ENCODE measurements at regions not wholly inside any gene's neighbourhood (a gene's known extent, or its start where the extent isn't known, plus 50 kb on each side); places are given as distances from the start of the nearest gene placed in this dataset.

DNA sequence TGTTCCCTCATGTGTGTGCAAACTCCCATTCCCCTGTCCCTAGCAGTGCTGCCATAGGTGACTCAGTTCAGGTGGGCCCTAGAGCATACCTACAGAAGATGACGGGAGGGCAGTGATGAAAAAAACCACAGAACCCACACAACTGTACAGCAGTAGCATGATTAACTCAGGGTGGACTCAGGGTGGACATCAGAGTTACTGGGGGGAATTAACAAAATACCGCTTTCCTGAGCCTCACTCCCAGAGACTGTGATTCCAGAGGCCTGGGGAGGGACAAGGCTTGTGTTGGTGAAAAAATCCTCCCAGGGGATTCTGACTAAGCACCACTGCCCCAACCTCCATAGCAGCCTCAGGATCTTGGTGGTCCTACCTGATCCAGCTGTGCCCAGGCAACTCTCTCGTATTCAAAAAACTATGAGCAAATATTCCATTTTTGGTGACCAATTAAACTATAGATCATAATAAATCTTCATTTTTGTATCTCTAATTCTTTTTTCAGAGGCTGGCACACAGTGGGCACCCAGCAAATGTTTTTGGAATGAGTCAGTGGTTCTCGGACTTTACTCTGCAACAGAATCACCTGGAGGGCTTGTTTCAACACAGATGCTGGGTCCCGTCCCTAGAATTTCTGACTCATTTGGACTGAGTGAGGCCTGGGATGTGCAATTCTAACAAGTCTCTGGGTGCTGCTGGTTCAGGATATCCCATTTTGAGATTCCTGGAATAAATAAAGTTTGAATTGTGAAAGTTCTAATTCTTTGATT, 84.1 kb upstream of the NABP1 start:
- TF ChIP-seq, protein P1, sequence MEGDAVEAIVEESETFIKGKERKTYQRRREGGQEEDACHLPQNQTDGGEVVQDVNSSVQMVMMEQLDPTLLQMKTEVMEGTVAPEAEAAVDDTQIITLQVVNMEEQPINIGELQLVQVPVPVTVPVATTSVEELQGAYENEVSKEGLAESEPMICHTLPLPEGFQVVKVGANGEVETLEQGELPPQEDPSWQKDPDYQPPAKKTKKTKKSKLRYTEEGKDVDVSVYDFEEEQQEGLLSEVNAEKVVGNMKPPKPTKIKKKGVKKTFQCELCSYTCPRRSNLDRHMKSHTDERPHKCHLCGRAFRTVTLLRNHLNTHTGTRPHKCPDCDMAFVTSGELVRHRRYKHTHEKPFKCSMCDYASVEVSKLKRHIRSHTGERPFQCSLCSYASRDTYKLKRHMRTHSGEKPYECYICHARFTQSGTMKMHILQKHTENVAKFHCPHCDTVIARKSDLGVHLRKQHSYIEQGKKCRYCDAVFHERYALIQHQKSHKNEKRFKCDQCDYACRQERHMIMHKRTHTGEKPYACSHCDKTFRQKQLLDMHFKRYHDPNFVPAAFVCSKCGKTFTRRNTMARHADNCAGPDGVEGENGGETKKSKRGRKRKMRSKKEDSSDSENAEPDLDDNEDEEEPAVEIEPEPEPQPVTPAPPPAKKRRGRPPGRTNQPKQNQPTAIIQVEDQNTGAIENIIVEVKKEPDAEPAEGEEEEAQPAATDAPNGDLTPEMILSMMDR (IDR thresholded peaks at IDR 0.05; ENCODE audit: low read depth, low read length, missing control alignments): no peak
- no peak overlapping the region for H3K4me3 ChIP-seq (replicated peaks; ENCODE audit: low read depth, low read length)
- DNase-seq (ENCODE audit: extremely low read depth, low read depth): no peak

DNA sequence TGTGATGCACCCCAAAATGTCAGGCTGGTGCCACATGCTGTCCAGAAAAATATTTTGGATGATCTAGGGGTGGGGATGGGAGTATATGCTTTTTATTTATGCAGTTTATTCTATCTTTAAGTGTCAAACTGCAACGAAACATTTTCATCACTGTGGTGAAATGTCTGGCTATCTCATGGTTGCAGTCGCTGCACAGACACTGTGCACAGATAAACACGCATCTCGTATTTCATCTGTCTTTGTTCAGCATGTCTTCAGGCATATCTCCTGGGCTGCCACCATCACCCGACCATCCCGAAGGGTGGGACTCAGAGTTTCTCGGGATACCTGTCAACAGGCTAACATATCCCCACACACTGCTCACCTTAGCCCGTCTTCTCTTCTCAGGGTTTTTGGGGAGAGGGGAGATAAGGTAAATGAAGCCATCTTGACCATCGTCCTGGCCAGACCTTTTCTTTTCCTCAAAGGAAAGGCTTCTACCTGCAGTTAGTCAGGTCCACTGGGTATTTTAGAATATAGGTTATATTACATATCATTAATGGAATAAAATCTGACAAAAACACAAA, 80.7 kb upstream of the NABP1 start:
- H3K4me3 ChIP-seq (replicated peaks; ENCODE audit: low read depth, low read length): no peak overlapping the region
- DNase-seq (ENCODE audit: extremely low read depth, low read depth): no peak
- TF ChIP-seq, protein P1 (IDR thresholded peaks at IDR 0.05; ENCODE audit: low read depth, low read length, missing control alignments): no peak

GRCh38 chr2:191598296-191598695, 79.6 kb upstream of the NABP1 start:
- H3K4me3 ChIP-seq (replicated peaks; ENCODE audit: low read depth, low read length): no peak overlapping the region
- DNase-seq (ENCODE audit: extremely low read depth, low read depth): no peak
- TF ChIP-seq, protein P1 (IDR thresholded peaks at IDR 0.05; ENCODE audit: low read depth, low read length, missing control alignments): no peak

DNA sequence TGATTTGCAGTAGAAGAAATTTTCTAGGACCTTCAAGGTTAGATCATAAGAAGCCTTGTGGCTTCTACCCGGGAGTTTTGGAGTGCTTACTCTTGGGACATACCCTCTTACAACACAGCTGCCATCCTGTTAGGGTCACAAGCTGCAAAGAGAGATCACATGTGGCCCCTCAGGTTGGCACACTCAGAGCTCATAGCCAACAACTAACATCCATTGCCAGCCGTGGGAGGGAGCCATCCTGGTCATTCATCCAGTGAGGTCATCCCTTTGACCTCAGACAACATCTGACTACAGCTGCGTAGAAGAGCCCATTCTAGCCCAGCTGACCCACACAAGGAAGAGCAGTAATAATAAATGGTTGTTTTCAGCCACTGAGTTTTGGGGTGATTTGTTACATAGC, 76.9 kb upstream of the NABP1 start:
- TF ChIP-seq, protein P1 (IDR thresholded peaks at IDR 0.05; ENCODE audit: low read depth, low read length, missing control alignments): no peak
- no peak for DNase-seq (ENCODE audit: extremely low read depth, low read depth)
- no peak overlapping the region for H3K4me3 ChIP-seq (replicated peaks; ENCODE audit: low read depth, low read length)

- DNase-seq (ENCODE audit: extremely low read depth, low read depth): no peak
- TF ChIP-seq, protein P1 (IDR thresholded peaks at IDR 0.05; ENCODE audit: low read depth, low read length, missing control alignments): no peak
- no peak overlapping the region for H3K4me3 ChIP-seq (replicated peaks; ENCODE audit: low read depth, low read length)
These were observed 73.8 kb upstream of the NABP1 start for GRCh38 chr2:191604154-191604553.

DNA sequence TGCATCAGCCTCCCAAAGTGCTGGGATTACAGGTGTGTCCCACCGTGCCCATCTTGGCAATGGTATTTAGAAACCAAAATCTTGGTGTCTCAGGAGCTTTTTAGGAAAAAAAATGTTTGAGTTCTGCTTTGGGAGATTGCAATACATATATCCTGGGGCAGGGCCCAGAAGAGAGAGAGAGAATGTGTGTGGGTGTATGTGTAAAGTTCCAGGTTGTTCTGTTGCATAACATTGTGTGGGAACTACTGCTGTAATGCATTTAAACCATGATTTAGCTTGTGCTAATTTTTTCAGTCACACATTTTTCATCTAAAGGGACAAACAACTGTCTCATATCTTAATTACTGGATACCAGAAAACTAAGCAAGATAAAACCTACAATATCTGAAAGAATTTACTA, 70.8 kb upstream of the NABP1 start:
- TF ChIP-seq, protein P1 (IDR thresholded peaks at IDR 0.05; ENCODE audit: low read depth, low read length, missing control alignments): no peak

More for the DNA sequence above, 70.8 kb upstream of the NABP1 start:
- H3K4me3 ChIP-seq (replicated peaks; ENCODE audit: low read depth, low read length): no peak overlapping the region
- DNase-seq (ENCODE audit: extremely low read depth, low read depth): no peak
